Colonic mucosa (tissue), 4 donors: ENCODE measurements at regions not wholly inside any gene's neighbourhood (a gene's known extent, or its start where the extent isn't known, plus 50 kb on each side); places are given as distances from the start of the nearest gene placed in this dataset.
"Not testable (repeated sequence)": the region's sequence is repeated elsewhere in the genome, so short reads cannot be mapped to it uniquely, and the experiment has no call there.

Experiments used
- DNase-seq: peaks from one replicate; pipeline ENCODE4 v3.0.0-alpha.2; 2020
- H3K27ac ChIP-seq: fragments of 200-600 bp; one replicate; pipeline ENCODE4 v1.8.0; 2021
- H3K27me3 ChIP-seq: fragments of 200-600 bp; one replicate; pipeline ENCODE4 v1.8.0; 2021
- H3K36me3 ChIP-seq: fragments of 200-600 bp; one replicate; pipeline ENCODE4 v1.8.0; 2021
- H3K4me1 ChIP-seq: fragments of 200-600 bp; one replicate; pipeline ENCODE4 v1.8.0; 2021; ENCODE audit warnings: mild to moderate bottlenecking
- H3K4me3 ChIP-seq: fragments of 200-600 bp; one replicate; pipeline ENCODE4 v1.8.0; 2021
- H3K9ac ChIP-seq, 2 donors: one replicate each; pipeline ENCODE4 v1.7.0; 2013; ENCODE audit warnings: control low read depth in 2 of 2, low read depth in 2 of 2, low read length in 2 of 2
- H3K9me3 ChIP-seq: fragments of 200-600 bp; one replicate; pipeline ENCODE4 v1.8.0; 2021
- CTCF ChIP-seq: fragments of 200-600 bp; IDR thresholded peaks from one replicate; pipeline ENCODE4 v1.8.0; 2022; ENCODE audit warnings: antibody characterized with exemption, mild to moderate bottlenecking
- intact Hi-C: fragments of 100-400 bp; cut with DNase I; formaldehyde crosslinking; loops from one replicate; pipeline ENCODE4 v1.14.1; 2022
- donor health status: healthy.
- donor health status: DM: no; HTN: no; CAD: no.
- donor health status: DM: no; HTN: no; CAD: no.

GRCh38 chr14:106023411-106023810 is 497.0 kb downstream of the TMEM121 start:
- H3K27me3 ChIP-seq, result no peaks in the 10 kb centered on the region
- H3K4me3 ChIP-seq, result no peak overlapping the region
- no peaks in the 10 kb centered on the region for H3K4me1 ChIP-seq
- H3K36me3 ChIP-seq, result no peaks in the 10 kb centered on the region
- H3K27ac ChIP-seq, result no peak overlapping the region
- intact Hi-C loops, result no loop called here
- no peak for DNase-seq
- H3K9ac ChIP-seq, result no peak overlapping the region
- no peak for TF ChIP-seq CTCF
- H3K9me3 ChIP-seq, result no peaks in the 10 kb centered on the region

- no peak overlapping the region for H3K4me3 ChIP-seq
- no peak overlapping the region for H3K9ac ChIP-seq
- TF ChIP-seq CTCF, result no peak
- H3K27me3 ChIP-seq, result no peaks in the 10 kb centered on the region
- no peak overlapping the region for H3K27ac ChIP-seq
- H3K36me3 ChIP-seq, result no peaks in the 10 kb centered on the region
- H3K4me1 ChIP-seq, result no peaks in the 10 kb centered on the region
- H3K9me3 ChIP-seq, result no peaks in the 10 kb centered on the region
- no peak for DNase-seq
- intact Hi-C loops, result no loop called here
Observed at GRCh38 chr14:106024983-106025604, 498.7 kb downstream of the TMEM121 start.

- DNase-seq, result no peak
- TF ChIP-seq CTCF, result no peak
- H3K4me3 ChIP-seq, result no peak overlapping the region
- H3K9ac ChIP-seq, result no peak overlapping the region
- H3K36me3 ChIP-seq, result no peaks in the 10 kb centered on the region
- H3K27ac ChIP-seq, result no peak overlapping the region
- no peaks in the 10 kb centered on the region for H3K27me3 ChIP-seq
- H3K4me1 ChIP-seq, result no peaks in the 10 kb centered on the region
- no peaks in the 10 kb centered on the region for H3K9me3 ChIP-seq
- intact Hi-C loops, result no loop called here
Observed at GRCh38 chr14:106026026-106026425, 499.6 kb downstream of the TMEM121 start.

DNA sequence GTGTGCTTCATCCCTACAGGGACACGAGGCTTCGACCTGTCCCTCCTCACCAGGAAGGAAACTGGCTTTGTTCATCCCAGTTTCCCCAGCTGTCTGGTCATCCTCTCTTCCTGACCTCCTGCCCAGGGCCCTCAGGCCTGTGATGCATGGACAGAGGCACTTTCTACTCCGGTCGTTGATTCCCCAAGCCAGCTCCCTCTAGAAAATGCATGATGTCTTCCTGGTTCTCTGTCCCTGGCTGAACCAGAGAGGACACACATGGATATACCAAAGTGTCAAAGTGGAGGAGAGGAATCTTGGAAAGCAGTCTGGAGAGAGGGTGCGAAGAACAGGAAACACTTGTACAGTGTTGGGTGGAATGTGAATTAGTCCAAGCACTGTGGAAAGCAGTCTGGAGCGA is 501.4 kb downstream of the TMEM121 start:
- H3K9ac ChIP-seq, H3K9me3 ChIP-seq, intact Hi-C loops, H3K27me3 ChIP-seq, H3K36me3 ChIP-seq, H3K4me3 ChIP-seq, DNase-seq, H3K4me1 ChIP-seq, H3K27ac ChIP-seq: not testable (repeated sequence)

GRCh38 chr14:106029959-106030358 is 503.6 kb downstream of the TMEM121 start:
- DNase-seq, result no peak
- intact Hi-C loops, result no loop called here
- no peak overlapping the region for H3K9ac ChIP-seq
- no peaks in the 10 kb centered on the region for H3K4me1 ChIP-seq
- no peaks in the 10 kb centered on the region for H3K9me3 ChIP-seq
- H3K27me3 ChIP-seq, result no peaks in the 10 kb centered on the region
- H3K4me3 ChIP-seq, result no peak overlapping the region
- no peak for TF ChIP-seq CTCF
- H3K27ac ChIP-seq, result no peak overlapping the region
- no peaks in the 10 kb centered on the region for H3K36me3 ChIP-seq

DNA sequence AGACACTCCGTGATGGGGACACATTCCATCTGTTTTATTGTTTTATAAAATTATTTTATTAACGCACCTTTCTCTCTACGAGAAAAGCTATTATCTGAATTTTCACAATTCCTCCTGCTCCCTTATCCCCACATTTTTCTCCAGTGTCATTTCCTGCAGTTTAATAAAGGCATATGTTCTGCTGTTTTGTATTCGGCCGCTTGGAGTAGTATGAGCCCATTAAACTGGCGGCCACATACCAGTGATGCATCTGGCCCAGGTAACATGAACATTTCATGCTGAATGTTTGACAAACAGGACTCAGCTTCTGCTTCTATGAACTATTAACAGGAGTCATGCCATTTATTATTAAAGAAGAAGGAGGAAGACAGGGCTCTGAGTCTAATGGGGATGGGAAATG is 511.0 kb downstream of the TMEM121 start:
- no peak overlapping the region for H3K9ac ChIP-seq

More for the DNA sequence above, 511.0 kb downstream of the TMEM121 start:
- no peak for DNase-seq
- H3K27ac ChIP-seq, result no peak overlapping the region
- intact Hi-C loops, result no loop called here
- H3K27me3 ChIP-seq, result no peaks in the 10 kb centered on the region
- H3K4me1 ChIP-seq, result no peaks in the 10 kb centered on the region
- no peaks in the 10 kb centered on the region for H3K9me3 ChIP-seq
- no peak overlapping the region for H3K4me3 ChIP-seq
- TF ChIP-seq CTCF, result no peak
- no peaks in the 10 kb centered on the region for H3K36me3 ChIP-seq
